ENCODE measurements at regions not wholly inside any gene's neighbourhood (a gene's known extent, or its start where the extent isn't known, plus 50 kb on each side); places are given as distances from the start of the nearest gene placed in this dataset.

DNA sequence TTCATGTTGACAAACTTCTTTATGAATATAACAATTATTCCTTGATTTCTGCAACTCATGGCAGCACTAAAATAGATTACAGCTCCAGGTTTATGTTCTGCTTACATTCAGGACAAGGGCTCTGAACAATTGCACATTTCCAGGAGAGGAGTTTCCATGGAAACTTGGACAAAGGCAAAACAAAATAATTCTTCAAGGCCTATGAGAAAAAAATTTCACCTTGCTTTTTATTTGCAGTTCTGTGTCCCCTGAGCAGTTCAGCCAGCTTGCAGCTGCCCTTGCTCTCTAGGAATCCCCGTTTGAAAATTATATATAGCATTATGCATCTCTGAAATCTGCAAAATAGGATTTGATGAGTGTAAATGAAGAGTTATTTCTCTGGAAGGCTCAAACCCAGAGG lies 71.7 kb downstream of the ARL4A start:
- WGBS, 2 donors: 10 to 42% methylated on average over 1 of the region's 1 CpG
- H3K36me3 ChIP-seq: no peaks in the 10 kb centered on the region
- no peaks in the 10 kb centered on the region for H3K9me3 ChIP-seq
- peaks cover 0 to 5% (median 0%) of the 10 kb centered on the region in 4 donors for H3K4me1 ChIP-seq
- DNase-seq: no peak
- intact Hi-C loops (cut with DNase I): no loop called here
- no peak overlapping the region for H3K27ac ChIP-seq
- no peaks in the 10 kb centered on the region for H3K27me3 ChIP-seq
- no peak overlapping the region for H3K4me3 ChIP-seq
- no peak for TF ChIP-seq POLR2A (IDR thresholded peaks at IDR 0.05)
- TF ChIP-seq EP300 (IDR thresholded peaks at IDR 0.05): no peak
- TF ChIP-seq POLR2AphosphoS5 (IDR thresholded peaks at IDR 0.05): no peak
- no peak for TF ChIP-seq CTCF (IDR thresholded peaks at IDR 0.05)

DNA sequence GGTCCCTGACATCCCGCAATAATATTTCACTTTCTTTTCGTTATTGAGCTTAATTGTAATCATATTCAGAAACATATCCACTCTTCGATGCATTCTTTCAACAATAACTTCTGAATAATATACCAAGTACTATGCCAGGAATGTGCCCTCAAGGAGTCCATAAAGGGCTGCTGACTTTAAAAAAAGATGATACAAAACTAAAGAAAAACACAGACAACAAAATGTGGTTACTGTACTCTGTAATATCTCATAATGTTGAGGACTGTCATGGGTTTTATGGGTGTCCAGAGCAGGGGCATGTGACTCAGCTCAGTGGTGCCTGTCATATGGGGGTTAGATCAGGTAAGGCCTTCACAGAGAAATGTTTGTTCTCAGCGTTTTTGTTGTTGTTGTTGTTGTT lies 73.7 kb downstream of the ARL4A start:
- Histone ChIP-seq H3K4me1 (peaks cover 0 to 5% (median 0%) of the 10 kb centered on the region in 4 donors), H3K36me3 (no peaks in the 10 kb centered on the region), H3K27me3 (no peaks in the 10 kb centered on the region), H3K27ac (no peak overlapping the region), H3K9me3 (no peaks in the 10 kb centered on the region), H3K4me3 (no peak overlapping the region)
- DNase-seq: no peak
- WGBS, 2 donors: 93 to 94% methylated on average over 4 of the region's 4 CpGs
- intact Hi-C loops (cut with DNase I): no loop called here
- TF ChIP-seq CTCF (IDR thresholded peaks at IDR 0.05) (no peak), POLR2A (IDR thresholded peaks at IDR 0.05) (no peak)

DNA sequence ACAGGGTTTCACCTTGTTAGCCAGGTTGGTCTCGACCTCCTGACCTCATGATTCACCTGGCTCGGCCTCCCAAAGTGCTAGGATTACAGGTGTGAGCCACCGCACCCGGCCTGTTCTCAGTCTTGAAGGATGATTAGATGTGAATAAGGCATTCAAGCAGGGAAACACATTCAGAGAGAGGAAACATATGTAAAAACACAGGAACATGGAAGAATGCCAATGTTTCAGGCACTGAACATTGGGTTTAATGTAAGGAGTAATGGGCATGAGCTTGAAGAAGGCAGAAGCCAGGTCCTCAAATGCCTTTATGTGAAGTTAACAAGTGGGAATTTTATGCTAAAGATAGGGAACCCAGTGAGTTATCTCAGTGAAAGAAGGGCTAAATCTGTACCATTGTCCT lies 74.3 kb downstream of the ARL4A start:
- 85 to 89% methylated on average over 4 of the region's 4 CpGs for WGBS, 2 donors
- DNase-seq: no peak
- Histone ChIP-seq H3K27ac (no peak overlapping the region), H3K9me3 (no peaks in the 10 kb centered on the region), H3K36me3 (no peaks in the 10 kb centered on the region), H3K27me3 (no peaks in the 10 kb centered on the region), H3K4me1 (peaks cover 0 to 5% (median 0%) of the 10 kb centered on the region in 4 donors), H3K4me3 (no peak overlapping the region)
- TF ChIP-seq EP300 (IDR thresholded peaks at IDR 0.05): no peak
- TF ChIP-seq POLR2A (IDR thresholded peaks at IDR 0.05): no peak
- no peak for TF ChIP-seq CTCF (IDR thresholded peaks at IDR 0.05)
- TF ChIP-seq POLR2AphosphoS5 (IDR thresholded peaks at IDR 0.05): no peak
- intact Hi-C loops (cut with DNase I): no loop called here

GRCh38 chr7:12764458-12764891 lies 77.0 kb downstream of the ARL4A start:
- TF ChIP-seq POLR2AphosphoS5 (IDR thresholded peaks at IDR 0.05) (no peak), POLR2A (IDR thresholded peaks at IDR 0.05) (no peak), EP300 (IDR thresholded peaks at IDR 0.05) (no peak), CTCF (IDR thresholded peaks at IDR 0.05) (no peak)
- DNase-seq: no peak
- Histone ChIP-seq H3K27ac (no peak overlapping the region), H3K9me3 (no peaks in the 10 kb centered on the region), H3K4me3 (no peak overlapping the region), H3K4me1 (peaks cover 0 to 7% (median 4%) of the 10 kb centered on the region in 4 donors), H3K36me3 (no peaks in the 10 kb centered on the region), H3K27me3 (no peaks in the 10 kb centered on the region)
- intact Hi-C loops (cut with DNase I): no loop called here
- 85 to 87% methylated on average over 2 of the region's 2 CpGs for WGBS, 2 donors

- no peak for DNase-seq
- Histone ChIP-seq H3K4me1 (peaks cover 0 to 18% (median 15%) of the 10 kb centered on the region in 4 donors), H3K4me3 (no peak overlapping the region), H3K9me3 (no peaks in the 10 kb centered on the region), H3K36me3 (no peaks in the 10 kb centered on the region), H3K27me3 (no peaks in the 10 kb centered on the region), H3K27ac (no peak overlapping the region)
- WGBS, 2 donors: 74 to 78% methylated on average over 2 of the region's 2 CpGs
- TF ChIP-seq POLR2A (IDR thresholded peaks at IDR 0.05) (no peak), CTCF (IDR thresholded peaks at IDR 0.05) (no peak), POLR2AphosphoS5 (IDR thresholded peaks at IDR 0.05) (no peak), EP300 (IDR thresholded peaks at IDR 0.05) (no peak)
- intact Hi-C loops (cut with DNase I): no loop called here
Measured at GRCh38 chr7:12765431-12766100, 78.1 kb downstream of the ARL4A start.

Data from sigmoid colon (tissue), 6 donors.